H7 (cell line): ENCODE measurements at regions not wholly inside any gene's neighbourhood (a gene's known extent, or its start where the extent isn't known, plus 50 kb on each side); places are given as distances from the start of the nearest gene placed in this dataset.
A peak's percentile ranks its signal among the peaks of the same experiment; 100 is the strongest.
"Not testable (repeated sequence)": the region's sequence is repeated elsewhere in the genome, so short reads cannot be mapped to it uniquely, and the experiment has no call there.

Experiments used
- DNase-seq: peaks from one replicate; pipeline ENCODE4 v3.0.0; 2012
- H3K27me3 ChIP-seq: 2 replicates; pipeline ENCODE4 v1.6.0; 2011; ENCODE audit warnings: mild to moderate bottlenecking, low read length; ENCODE audit not compliant: control insufficient read depth, insufficient read depth
- H3K36me3 ChIP-seq: replicated peaks from 2 replicates; pipeline ENCODE4 v1.5.1; 2011; ENCODE audit warnings: low read length; ENCODE audit not compliant: control insufficient read depth, insufficient read depth
- H3K4me3 ChIP-seq: 2 replicates; pipeline ENCODE4 v1.5.1; 2011; ENCODE audit warnings: low read depth, mild to moderate bottlenecking, control low read depth, low read length, moderate library complexity; ENCODE audit not compliant: insufficient read depth

GRCh38 chrX:115840729-115841409 is 279.9 kb downstream of the PLS3 start:
- H3K27me3 ChIP-seq, H3K36me3 ChIP-seq, H3K4me3 ChIP-seq, DNase-seq: not testable (repeated sequence)

GRCh38 chrX:115850986-115851385 is 290.0 kb downstream of the PLS3 start:
- not testable (repeated sequence) for H3K4me3 ChIP-seq, DNase-seq, H3K27me3 ChIP-seq, H3K36me3 ChIP-seq

- H3K4me3 ChIP-seq, DNase-seq: not testable (repeated sequence)
Measured at GRCh38 chrX:115853260-115853659, 292.3 kb downstream of the PLS3 start.

GRCh38 chrX:115881170-115881569 is 289.4 kb upstream of the AGTR2 start:
- not testable (repeated sequence) for H3K36me3 ChIP-seq, H3K27me3 ChIP-seq, DNase-seq, H3K4me3 ChIP-seq

More at GRCh38 chrX:115853260-115853659, 292.3 kb downstream of the PLS3 start:
- H3K36me3 ChIP-seq, H3K27me3 ChIP-seq: not testable (repeated sequence)

GRCh38 chrX:115884121-115884520 is 286.4 kb upstream of the AGTR2 start:
- not testable (repeated sequence) for H3K27me3 ChIP-seq, H3K36me3 ChIP-seq, H3K4me3 ChIP-seq, DNase-seq

GRCh38 chrX:115888041-115888440 is 282.5 kb upstream of the AGTR2 start:
- not testable (repeated sequence) for H3K4me3 ChIP-seq, DNase-seq, H3K27me3 ChIP-seq, H3K36me3 ChIP-seq

GRCh38 chrX:115888519-115888918 is 282.0 kb upstream of the AGTR2 start:
- DNase-seq, H3K4me3 ChIP-seq, H3K36me3 ChIP-seq, H3K27me3 ChIP-seq: not testable (repeated sequence)

- H3K27me3 ChIP-seq, result no peaks in the 10 kb centered on the region
- H3K36me3 ChIP-seq, result peaks cover 4% of the 10 kb centered on the region
- DNase-seq, result peak; percentile 33
- H3K4me3 ChIP-seq, result no peak overlapping the region
Measured at GRCh38 chrX:115889121-115889890, 281.2 kb upstream of the AGTR2 start.

GRCh38 chrX:115892056-115892708 is 278.4 kb upstream of the AGTR2 start:
- Histone ChIP-seq H3K27me3 (no peaks in the 10 kb centered on the region), H3K4me3 (no peak overlapping the region), H3K36me3 (peaks cover 4% of the 10 kb centered on the region)
- DNase-seq, result peak; percentile 23

- H3K4me3 ChIP-seq, result no peak overlapping the region
- peak; percentile 85 for DNase-seq
- H3K36me3 ChIP-seq, result peaks cover 4% of the 10 kb centered on the region
- H3K27me3 ChIP-seq, result no peaks in the 10 kb centered on the region
Measured at GRCh38 chrX:115892787-115893671, 277.5 kb upstream of the AGTR2 start.

- no peak overlapping the region for H3K4me3 ChIP-seq
- H3K36me3 ChIP-seq, result peaks cover 4% of the 10 kb centered on the region
- DNase-seq, result peak; percentile 59
- H3K27me3 ChIP-seq, result no peaks in the 10 kb centered on the region
Measured at GRCh38 chrX:115894087-115894486, 276.5 kb upstream of the AGTR2 start.

GRCh38 chrX:115895678-115896329 is 274.7 kb upstream of the AGTR2 start:
- Histone ChIP-seq H3K4me3 (no peak overlapping the region), H3K27me3 (no peaks in the 10 kb centered on the region), H3K36me3 (no peaks in the 10 kb centered on the region; the same call in none of the 2 replicates)
- DNase-seq, result peak; percentile 27

GRCh38 chrX:115896362-115896761 is 274.2 kb upstream of the AGTR2 start:
- peak; percentile 10 for DNase-seq
- Histone ChIP-seq H3K36me3 (no peaks in the 10 kb centered on the region; the same call in none of the 2 replicates), H3K27me3 (no peaks in the 10 kb centered on the region), H3K4me3 (no peak overlapping the region)

- Histone ChIP-seq H3K4me3 (no peak overlapping the region), H3K36me3 (no peaks in the 10 kb centered on the region; the same call in none of the 2 replicates), H3K27me3 (no peaks in the 10 kb centered on the region)
- DNase-seq, result peak; percentile 13
Measured at GRCh38 chrX:115897956-115898355, 272.6 kb upstream of the AGTR2 start.
